Neural cell (in vitro differentiated cells): ENCODE measurements at regions not wholly inside any gene's neighbourhood (a gene's known extent, or its start where the extent isn't known, plus 50 kb on each side); places are given as distances from the start of the nearest gene placed in this dataset.

Experiments used
- H2AFZ ChIP-seq: fragments of 200-600, 300-800 bp; sonication (generic), shearing (Covaris generic); 2 replicates; pipeline ENCODE4 v1.6.0; 2014; ENCODE audit warnings: low read depth, mild to moderate bottlenecking, antibody characterized with exemption, low read length, moderate library complexity
- H3F3A ChIP-seq: fragments of 200-600 bp; shearing (Covaris generic); 2 replicates; pipeline ENCODE4 v1.6.1; 2016; ENCODE audit warnings: mild to moderate bottlenecking, moderate library complexity, mixed read lengths, antibody characterized with exemption, low read length; ENCODE audit not compliant: insufficient read depth, poor library complexity, severe bottlenecking
- H3K27ac ChIP-seq: fragments of 200-600, 300-800 bp; sonication (generic), shearing (Covaris generic); 2 replicates; pipeline ENCODE4 v1.5.1; 2014; ENCODE audit warnings: mild to moderate bottlenecking, low read length, moderate library complexity
- H3K27me3 ChIP-seq: fragments of 300-800, 200-600 bp; sonication (generic), shearing (Covaris generic); 2 replicates; pipeline ENCODE4 v1.6.0; 2014; ENCODE audit warnings: mild to moderate bottlenecking, low read depth, low read length, moderate library complexity; ENCODE audit not compliant: insufficient read depth
- H3K36me3 ChIP-seq: fragments of 300-800, 200-600 bp; sonication (generic), shearing (Covaris generic); 2 replicates; pipeline ENCODE4 v1.5.1; 2014; ENCODE audit warnings: mild to moderate bottlenecking, antibody characterized with exemption, low read length, moderate library complexity; ENCODE audit not compliant: insufficient read depth
- H3K4me2 ChIP-seq: fragments of 300-800, 200-600 bp; sonication (generic), shearing (Covaris generic); 2 replicates; pipeline ENCODE4 v1.6.0; 2014; ENCODE audit warnings: mild to moderate bottlenecking, low read length
- H3K4me3 ChIP-seq: fragments of 300-800, 200-600 bp; sonication (generic), shearing (Covaris generic); 2 replicates; pipeline ENCODE4 v1.5.1; 2014; ENCODE audit warnings: mild to moderate bottlenecking, low read length, moderate library complexity
- H3K79me2 ChIP-seq: fragments of 200-600 bp; shearing (Covaris generic); replicated peaks from 2 replicates; pipeline ENCODE4 v1.6.0; 2014; ENCODE audit warnings: mild to moderate bottlenecking, low read length, moderate library complexity; ENCODE audit not compliant: insufficient read depth
- H3K9ac ChIP-seq: fragments of 300-800, 200-600 bp; sonication (generic), shearing (Covaris generic); 2 replicates; pipeline ENCODE4 v1.6.1; 2016; ENCODE audit warnings: mild to moderate bottlenecking, low read length, mixed read lengths
- H3K9me2 ChIP-seq: fragments of 200-600 bp; shearing (Covaris generic); 2 replicates; pipeline ENCODE4 v1.6.1; 2016; ENCODE audit warnings: mild to moderate bottlenecking, low read length, mixed read lengths; ENCODE audit not compliant: insufficient read depth
- H3K9me3 ChIP-seq: fragments of 200-600, 300-800 bp; sonication (generic), shearing (Covaris generic); 2 replicates; pipeline ENCODE4 v1.6.1; 2016; ENCODE audit warnings: mild to moderate bottlenecking, mixed run types, low read length, moderate library complexity, mixed read lengths
- H4K20me1 ChIP-seq: fragments of 200-600 bp; shearing (Covaris generic); 2 replicates; pipeline ENCODE4 v1.6.1; 2016; ENCODE audit warnings: mild to moderate bottlenecking, mixed run types; ENCODE audit not compliant: insufficient read depth
- EP300 ChIP-seq: fragments of 450-650 bp; conservative IDR thresholded peaks from 2 replicates; pipeline ENCODE4 v1.6.1; 2014; ENCODE audit warnings: antibody characterized with exemption, mild to moderate bottlenecking, moderate library complexity; ENCODE audit not compliant: poor library complexity, severe bottlenecking
- EZH2 ChIP-seq: fragments of 200-600, 300-800 bp; shearing (Covaris generic), sonication (generic); IDR thresholded peaks from 2 replicates; pipeline ENCODE4 v1.6.1; 2014; ENCODE audit warnings: antibody characterized with exemption, low read length, borderline replicate concordance, mild to moderate bottlenecking; ENCODE audit not compliant: insufficient read depth, poor library complexity, severe bottlenecking
- MXI1 ChIP-seq: fragments of 450-650 bp; conservative IDR thresholded peaks from 2 replicates; pipeline ENCODE4 v1.6.1; 2014; ENCODE audit warnings: antibody characterized with exemption, mild to moderate bottlenecking; ENCODE audit not compliant: poor library complexity, severe bottlenecking
- POLR2AphosphoS5 ChIP-seq: IDR thresholded peaks from 2 replicates; pipeline ENCODE4 v1.6.1; 2012
- RAD21 ChIP-seq: fragments of 450-650 bp; conservative IDR thresholded peaks from 2 replicates; pipeline ENCODE4 v1.6.1; 2014; ENCODE audit warnings: antibody characterized with exemption, mild to moderate bottlenecking, moderate library complexity
- REST ChIP-seq: IDR thresholded peaks from 2 replicates; pipeline ENCODE4 v1.6.1; 2012; ENCODE audit warnings: borderline replicate concordance
- SMC3 ChIP-seq: fragments of 450-650 bp; conservative IDR thresholded peaks from 2 replicates; pipeline ENCODE4 v1.6.1; 2014; ENCODE audit warnings: antibody characterized with exemption, mild to moderate bottlenecking, moderate library complexity; ENCODE audit not compliant: poor library complexity
- TAF1 ChIP-seq: IDR thresholded peaks from 2 replicates; pipeline ENCODE4 v1.6.1; 2012; ENCODE audit warnings: low read depth
- TF ChIP-seq, protein P1 (sequence below): fragments of 450-650 bp; IDR thresholded peaks from 2 replicates; pipeline ENCODE4 v1.5.1; 2014; ENCODE audit warnings: antibody characterized with exemption, mild to moderate bottlenecking, moderate library complexity; ENCODE audit not compliant: poor library complexity, severe bottlenecking

DNA sequence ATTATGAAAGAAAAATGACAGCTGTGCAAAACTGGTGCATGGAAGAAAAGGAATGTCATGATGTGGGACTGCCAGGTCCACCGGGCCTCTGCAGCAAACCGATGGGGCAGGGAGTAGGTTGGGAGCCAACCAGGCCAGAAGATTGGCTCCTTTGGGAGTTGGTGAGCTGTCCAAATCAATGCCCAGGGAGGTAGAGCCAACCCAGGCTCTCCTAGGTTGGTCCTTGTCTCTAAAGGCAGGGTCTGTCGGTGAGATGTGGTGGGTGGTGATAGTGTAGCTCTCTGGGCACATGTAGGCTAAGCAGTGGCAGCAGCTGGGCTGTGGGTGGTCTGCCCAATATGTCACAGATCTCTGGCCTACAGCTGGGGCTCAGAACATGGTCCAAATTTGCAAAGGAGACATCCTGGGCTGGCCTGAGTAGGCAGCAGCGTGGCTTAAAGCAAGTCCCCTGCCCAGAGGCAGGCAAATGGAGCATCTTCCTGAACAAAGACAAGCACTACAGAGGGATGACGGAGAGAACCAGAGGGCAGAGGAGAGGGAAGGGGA is 61.2 kb upstream of the PRDX6 start:
- H4K20me1 ChIP-seq = no peaks in the 10 kb centered on the region
- no peak overlapping the region for H2AFZ ChIP-seq
- TF ChIP-seq, protein P1, sequence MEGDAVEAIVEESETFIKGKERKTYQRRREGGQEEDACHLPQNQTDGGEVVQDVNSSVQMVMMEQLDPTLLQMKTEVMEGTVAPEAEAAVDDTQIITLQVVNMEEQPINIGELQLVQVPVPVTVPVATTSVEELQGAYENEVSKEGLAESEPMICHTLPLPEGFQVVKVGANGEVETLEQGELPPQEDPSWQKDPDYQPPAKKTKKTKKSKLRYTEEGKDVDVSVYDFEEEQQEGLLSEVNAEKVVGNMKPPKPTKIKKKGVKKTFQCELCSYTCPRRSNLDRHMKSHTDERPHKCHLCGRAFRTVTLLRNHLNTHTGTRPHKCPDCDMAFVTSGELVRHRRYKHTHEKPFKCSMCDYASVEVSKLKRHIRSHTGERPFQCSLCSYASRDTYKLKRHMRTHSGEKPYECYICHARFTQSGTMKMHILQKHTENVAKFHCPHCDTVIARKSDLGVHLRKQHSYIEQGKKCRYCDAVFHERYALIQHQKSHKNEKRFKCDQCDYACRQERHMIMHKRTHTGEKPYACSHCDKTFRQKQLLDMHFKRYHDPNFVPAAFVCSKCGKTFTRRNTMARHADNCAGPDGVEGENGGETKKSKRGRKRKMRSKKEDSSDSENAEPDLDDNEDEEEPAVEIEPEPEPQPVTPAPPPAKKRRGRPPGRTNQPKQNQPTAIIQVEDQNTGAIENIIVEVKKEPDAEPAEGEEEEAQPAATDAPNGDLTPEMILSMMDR = no peak
- TF ChIP-seq TAF1 (no peak), POLR2AphosphoS5 (no peak), RAD21 (no peak), REST (no peak), EZH2 (no peak), SMC3 (no peak)
- no peak overlapping the region for H3K9ac ChIP-seq
- no peaks in the 10 kb centered on the region for H3K9me2 ChIP-seq
- no peaks in the 10 kb centered on the region for H3F3A ChIP-seq
- H3K27ac ChIP-seq = no peak overlapping the region
- no peaks in the 10 kb centered on the region for H3K27me3 ChIP-seq
- H3K4me3 ChIP-seq = no peak overlapping the region
- H3K79me2 ChIP-seq = no peaks in the 10 kb centered on the region
- no peaks in the 10 kb centered on the region for H3K9me3 ChIP-seq
- H3K4me2 ChIP-seq = no peak overlapping the region
- no peaks in the 10 kb centered on the region for H3K36me3 ChIP-seq

- H3K4me2 ChIP-seq = no peak overlapping the region
- no peaks in the 10 kb centered on the region for H4K20me1 ChIP-seq
- H3K9me3 ChIP-seq = no peaks in the 10 kb centered on the region
- H3F3A ChIP-seq = no peaks in the 10 kb centered on the region
- H3K79me2 ChIP-seq = no peaks in the 10 kb centered on the region
- H3K27ac ChIP-seq = no peak overlapping the region
- no peaks in the 10 kb centered on the region for H3K27me3 ChIP-seq
- no peaks in the 10 kb centered on the region for H3K36me3 ChIP-seq
- no peak overlapping the region for H2AFZ ChIP-seq
- no peaks in the 10 kb centered on the region for H3K9me2 ChIP-seq
- no peak overlapping the region for H3K4me3 ChIP-seq
- no peak overlapping the region for H3K9ac ChIP-seq
- TF ChIP-seq POLR2AphosphoS5 = no peak
- TF ChIP-seq RAD21 = no peak
- TF ChIP-seq SMC3 = no peak
- no peak for TF ChIP-seq REST
- TF ChIP-seq EP300 = no peak
- no peak for TF ChIP-seq MXI1
- no peak for TF ChIP-seq TAF1
- TF ChIP-seq, protein P1 = no peak
- no peak for TF ChIP-seq EZH2
These were observed 59.6 kb upstream of the PRDX6 start for GRCh38 chr1:173417563-173417962.
